HUES48 (cell line): ENCODE measurements at regions not wholly inside any gene's neighbourhood (a gene's known extent, or its start where the extent isn't known, plus 50 kb on each side); places are given as distances from the start of the nearest gene placed in this dataset.
"Not testable (repeated sequence)": the region's sequence is repeated elsewhere in the genome, so short reads cannot be mapped to it uniquely, and the experiment has no call there.

ENCODE experiments used
- H3K27ac ChIP-seq: one replicate; pipeline ENCODE4 v1.7.0; 2013; ENCODE audit warnings: low read depth, low read length, inconsistent platforms
- H3K27me3 ChIP-seq: 2 replicates; pipeline ENCODE4 v1.6.1; 2013; ENCODE audit warnings: mild to moderate bottlenecking, low read length; ENCODE audit not compliant: control insufficient read depth, insufficient read depth
- H3K36me3 ChIP-seq: 2 replicates; pipeline ENCODE4 v1.6.1; 2013; ENCODE audit warnings: low read length; ENCODE audit not compliant: control insufficient read depth, insufficient read depth
- H3K4me1 ChIP-seq: 2 replicates; pipeline ENCODE4 v1.6.1; 2013; ENCODE audit warnings: mild to moderate bottlenecking, low read length; ENCODE audit not compliant: control insufficient read depth, insufficient read depth
- H3K4me3 ChIP-seq: 2 replicates; pipeline ENCODE4 v1.5.1; 2013; ENCODE audit warnings: mild to moderate bottlenecking, low read depth, low read length
- H3K9ac ChIP-seq: 2 replicates; pipeline ENCODE4 v1.6.1; 2013; ENCODE audit warnings: mild to moderate bottlenecking, low read depth, low read length, moderate library complexity
- H3K9me3 ChIP-seq: 2 replicates; pipeline ENCODE4 v1.6.1; 2013; ENCODE audit warnings: low read length; ENCODE audit not compliant: control insufficient read depth, insufficient read depth

DNA sequence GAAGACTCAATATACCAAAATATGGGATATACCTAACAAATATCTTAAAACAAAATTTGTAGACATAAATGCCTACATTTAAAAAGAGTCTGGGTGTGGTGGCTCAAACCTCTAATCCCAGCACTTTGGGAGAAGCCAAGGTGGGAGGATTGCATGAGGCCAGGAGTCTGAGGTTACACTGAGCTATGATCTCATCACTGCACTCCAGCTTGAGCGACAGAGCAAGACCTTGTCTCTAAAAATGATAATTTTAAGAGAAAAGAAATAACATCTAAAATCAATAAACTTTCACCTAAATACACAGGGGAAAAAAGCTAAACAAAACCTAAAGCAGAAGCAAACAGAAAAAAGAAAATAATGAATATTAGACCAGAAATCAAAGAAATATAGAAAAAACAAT, 102.7 kb upstream of the PBX1 start:
- Histone ChIP-seq H3K4me3 (no peak overlapping the region), H3K9me3 (no peaks in the 10 kb centered on the region), H3K9ac (no peak overlapping the region), H3K4me1 (no peaks in the 10 kb centered on the region), H3K27ac (no peak overlapping the region), H3K36me3 (no peaks in the 10 kb centered on the region), H3K27me3 (no peaks in the 10 kb centered on the region)

DNA sequence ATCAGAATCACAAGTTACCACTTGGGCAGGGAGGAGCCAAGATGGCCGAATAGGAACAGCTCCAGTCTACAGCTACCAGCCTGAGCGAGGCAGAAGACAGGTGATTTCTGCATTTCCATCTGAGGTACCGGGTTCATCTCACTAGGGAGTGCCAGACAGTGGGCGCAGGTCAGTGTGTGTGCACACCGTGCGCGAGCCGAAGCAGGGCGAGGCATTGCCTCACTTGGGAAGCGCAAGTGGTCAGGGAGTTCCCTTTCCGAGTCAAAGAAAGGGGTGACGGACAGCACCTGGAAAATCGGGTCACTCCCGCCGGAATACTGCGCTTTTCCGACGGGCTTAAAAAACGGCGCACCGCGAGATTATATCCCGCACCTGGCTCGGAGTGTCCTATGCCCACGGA, 99.8 kb upstream of the PBX1 start:
- not testable (repeated sequence) for H3K27ac ChIP-seq, H3K4me1 ChIP-seq, H3K9ac ChIP-seq, H3K36me3 ChIP-seq, H3K9me3 ChIP-seq, H3K27me3 ChIP-seq, H3K4me3 ChIP-seq

DNA sequence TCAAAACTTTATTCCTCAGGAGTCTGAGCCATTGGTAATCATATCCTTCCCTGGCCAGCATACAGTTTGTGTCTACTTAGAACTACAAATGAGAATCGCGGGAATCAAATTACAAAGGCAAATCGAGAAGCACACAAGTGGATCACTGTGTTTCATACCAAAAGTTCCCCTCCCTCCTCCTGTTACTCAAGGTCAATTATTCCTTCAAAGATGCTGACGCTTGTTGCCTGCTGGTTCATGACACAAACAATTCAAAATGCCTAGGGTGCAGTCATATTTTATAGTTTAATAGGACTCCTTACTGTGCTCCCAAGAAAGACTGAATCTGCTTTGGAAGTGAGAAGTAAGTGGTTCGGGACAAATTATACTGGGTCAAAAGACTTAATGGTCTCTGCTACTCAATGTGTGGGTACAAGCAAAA, 93.0 kb upstream of the PBX1 start:
- no peak overlapping the region for H3K4me3 ChIP-seq
- H3K4me1 ChIP-seq: no peaks in the 10 kb centered on the region
- no peaks in the 10 kb centered on the region for H3K9me3 ChIP-seq
- H3K27ac ChIP-seq: no peak overlapping the region
- no peaks in the 10 kb centered on the region for H3K36me3 ChIP-seq
- no peaks in the 10 kb centered on the region for H3K27me3 ChIP-seq
- no peak overlapping the region for H3K9ac ChIP-seq

DNA sequence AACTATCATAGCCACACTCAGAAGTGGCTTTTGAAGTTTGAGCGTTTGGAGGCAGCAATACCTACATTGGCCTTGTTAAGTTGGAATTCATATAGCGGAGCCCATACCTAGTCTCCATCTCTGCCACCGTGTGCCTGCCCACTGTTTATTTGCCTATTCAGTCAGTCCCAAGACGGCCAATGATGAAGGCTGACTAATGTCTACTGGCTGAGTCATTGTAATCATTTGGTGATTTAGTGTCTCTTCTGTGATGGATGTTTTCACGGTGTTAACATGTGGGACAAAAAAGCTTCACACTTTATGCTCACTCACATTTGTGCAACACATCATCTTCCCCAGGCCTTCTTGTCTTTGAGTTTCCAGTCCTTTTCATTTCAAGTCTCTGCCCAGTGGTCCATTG, 92.6 kb upstream of the PBX1 start:
- no peak overlapping the region for H3K9ac ChIP-seq
- H3K27ac ChIP-seq: no peak overlapping the region
- no peak overlapping the region for H3K4me3 ChIP-seq
- no peaks in the 10 kb centered on the region for H3K36me3 ChIP-seq
- H3K9me3 ChIP-seq: no peaks in the 10 kb centered on the region
- H3K4me1 ChIP-seq: no peaks in the 10 kb centered on the region
- H3K27me3 ChIP-seq: no peaks in the 10 kb centered on the region

DNA sequence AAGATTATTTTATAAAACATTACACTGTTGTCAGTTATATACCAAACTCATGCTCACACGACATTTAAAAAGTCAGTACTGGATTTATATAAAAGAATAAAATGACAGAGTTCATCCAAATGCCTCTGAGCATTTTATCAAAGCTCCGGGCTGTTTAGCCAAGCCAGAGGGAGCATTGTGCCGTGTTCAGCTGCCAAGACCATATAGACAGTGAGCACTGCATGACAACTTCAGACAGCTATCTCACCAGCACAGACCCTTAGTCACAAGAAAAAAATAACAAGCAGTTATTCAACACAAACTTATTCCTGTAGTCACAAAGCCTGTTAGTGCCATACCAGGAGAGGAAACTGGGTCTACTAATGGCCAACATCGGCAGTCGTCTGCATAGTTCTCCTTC, 88.0 kb upstream of the PBX1 start:
- Histone ChIP-seq H3K4me1 (no peaks in the 10 kb centered on the region), H3K36me3 (no peaks in the 10 kb centered on the region), H3K27ac (no peak overlapping the region), H3K27me3 (no peaks in the 10 kb centered on the region), H3K4me3 (no peak overlapping the region), H3K9ac (no peak overlapping the region), H3K9me3 (no peaks in the 10 kb centered on the region)

DNA sequence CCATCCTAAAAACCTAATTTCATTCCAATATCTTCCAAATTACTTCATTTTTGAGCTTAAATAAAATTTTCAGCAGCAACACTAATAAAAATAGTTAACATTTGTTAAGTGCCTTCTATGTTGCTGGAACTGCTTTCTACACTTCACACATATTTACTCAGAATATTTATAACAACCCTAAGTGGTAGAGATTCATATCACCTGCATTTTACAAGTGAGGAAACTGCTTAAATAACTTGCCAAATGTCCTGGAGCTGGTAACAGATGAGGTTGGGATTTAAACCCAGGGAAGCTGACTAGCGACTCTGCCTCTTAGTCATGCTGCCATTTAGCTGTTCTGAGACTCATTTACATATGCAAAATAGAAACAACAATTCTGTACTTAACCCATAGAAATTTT, 86.1 kb upstream of the PBX1 start:
- Histone ChIP-seq H3K36me3 (no peaks in the 10 kb centered on the region), H3K4me3 (no peak overlapping the region), H3K4me1 (peaks cover 5% of the 10 kb centered on the region), H3K9ac (no peak overlapping the region), H3K27me3 (no peaks in the 10 kb centered on the region), H3K9me3 (no peaks in the 10 kb centered on the region), H3K27ac (no peak overlapping the region)

DNA sequence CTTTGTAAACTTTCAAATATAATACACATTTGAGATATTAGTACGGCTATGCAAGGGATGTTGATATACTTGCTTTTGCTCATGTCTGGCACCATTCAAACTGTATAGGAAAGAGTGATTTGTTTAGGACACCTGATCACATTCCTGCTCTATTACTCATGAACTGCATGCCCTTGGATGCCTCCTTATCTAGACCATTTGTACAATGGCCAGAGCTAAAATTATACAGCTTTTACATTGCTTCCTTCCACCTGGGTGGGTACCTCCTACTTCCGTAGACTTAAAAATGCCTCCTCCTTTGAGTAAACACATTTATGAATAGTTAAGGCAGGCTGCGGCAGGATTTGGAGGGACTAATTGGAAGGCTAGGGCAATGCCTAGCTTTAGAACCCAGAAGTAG, 85.4 kb upstream of the PBX1 start:
- Histone ChIP-seq H3K4me3 (no peak overlapping the region), H3K9me3 (no peaks in the 10 kb centered on the region), H3K36me3 (no peaks in the 10 kb centered on the region), H3K27ac (no peak overlapping the region), H3K9ac (no peak overlapping the region), H3K27me3 (no peaks in the 10 kb centered on the region), H3K4me1 (peaks cover 7% of the 10 kb centered on the region)

DNA sequence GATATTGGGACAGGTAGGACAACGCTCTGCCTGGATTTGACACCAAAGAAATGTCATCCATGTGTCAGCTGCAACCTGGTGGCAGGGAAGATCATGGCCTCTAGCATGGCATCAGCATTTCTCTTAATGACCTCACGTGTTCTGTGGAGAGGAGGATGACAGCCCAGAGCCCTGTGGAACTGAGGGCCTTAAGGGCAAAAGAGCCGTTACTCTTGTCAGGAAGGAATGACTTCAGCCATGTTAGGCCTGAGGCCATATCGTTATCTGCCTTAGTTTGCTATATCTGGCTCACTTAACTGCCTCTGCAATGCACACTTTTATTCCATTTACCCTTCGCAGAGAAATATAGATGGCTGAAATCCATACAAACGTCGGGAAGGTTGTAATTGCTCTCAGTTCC, 83.2 kb upstream of the PBX1 start:
- Histone ChIP-seq H3K27ac (no peak overlapping the region), H3K4me3 (no peak overlapping the region), H3K36me3 (no peaks in the 10 kb centered on the region), H3K4me1 (peaks cover 7% of the 10 kb centered on the region), H3K9ac (no peak overlapping the region), H3K9me3 (no peaks in the 10 kb centered on the region), H3K27me3 (no peaks in the 10 kb centered on the region)

DNA sequence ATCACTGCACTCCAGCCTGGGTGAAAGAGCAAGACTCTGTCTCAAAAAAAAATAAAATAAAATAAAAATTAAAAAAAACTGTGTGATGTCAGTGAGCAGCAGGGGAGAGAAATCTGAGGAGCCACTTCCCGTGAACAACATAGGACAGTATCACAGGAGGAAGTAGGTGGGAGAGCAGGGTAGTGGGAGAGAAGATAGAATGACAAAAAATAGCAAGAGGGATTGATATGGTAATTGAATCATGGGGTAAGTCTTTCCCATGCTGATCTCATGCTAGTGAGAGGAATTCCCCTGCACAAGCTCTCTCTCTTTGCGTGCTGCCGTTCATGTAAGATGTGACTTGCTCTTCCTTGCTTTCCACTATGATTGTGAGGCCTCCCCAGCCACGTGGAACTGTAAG, 81.6 kb upstream of the PBX1 start:
- Histone ChIP-seq H3K9me3 (no peaks in the 10 kb centered on the region), H3K4me3 (no peak overlapping the region), H3K27ac (peak overlapping the region; percentile 16), H3K4me1 (peaks cover 7% of the 10 kb centered on the region), H3K36me3 (no peaks in the 10 kb centered on the region), H3K27me3 (no peaks in the 10 kb centered on the region), H3K9ac (no peak overlapping the region)

DNA sequence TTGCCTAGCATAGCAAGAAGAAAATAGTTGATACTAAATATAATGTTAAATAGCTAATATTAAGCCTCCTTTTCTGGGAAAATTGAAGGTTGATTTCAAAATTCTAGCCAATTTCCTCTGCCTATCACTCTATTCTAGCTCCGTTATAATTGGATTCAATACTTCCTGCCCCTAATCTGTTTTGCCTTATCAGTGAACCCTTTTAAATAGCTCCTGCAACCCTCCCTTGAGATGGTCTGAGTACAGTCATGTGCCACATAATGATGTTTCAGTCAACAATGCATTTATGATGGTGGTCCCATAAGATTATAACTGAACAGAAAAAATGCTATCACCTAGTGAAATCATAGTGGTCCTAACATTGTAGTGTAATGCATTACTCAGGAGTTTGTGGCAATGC, 79.7 kb upstream of the PBX1 start:
- Histone ChIP-seq H3K9me3 (no peaks in the 10 kb centered on the region), H3K27ac (no peak overlapping the region), H3K4me1 (peaks cover 7% of the 10 kb centered on the region), H3K9ac (no peak overlapping the region), H3K36me3 (no peaks in the 10 kb centered on the region), H3K4me3 (no peak overlapping the region), H3K27me3 (no peaks in the 10 kb centered on the region)

DNA sequence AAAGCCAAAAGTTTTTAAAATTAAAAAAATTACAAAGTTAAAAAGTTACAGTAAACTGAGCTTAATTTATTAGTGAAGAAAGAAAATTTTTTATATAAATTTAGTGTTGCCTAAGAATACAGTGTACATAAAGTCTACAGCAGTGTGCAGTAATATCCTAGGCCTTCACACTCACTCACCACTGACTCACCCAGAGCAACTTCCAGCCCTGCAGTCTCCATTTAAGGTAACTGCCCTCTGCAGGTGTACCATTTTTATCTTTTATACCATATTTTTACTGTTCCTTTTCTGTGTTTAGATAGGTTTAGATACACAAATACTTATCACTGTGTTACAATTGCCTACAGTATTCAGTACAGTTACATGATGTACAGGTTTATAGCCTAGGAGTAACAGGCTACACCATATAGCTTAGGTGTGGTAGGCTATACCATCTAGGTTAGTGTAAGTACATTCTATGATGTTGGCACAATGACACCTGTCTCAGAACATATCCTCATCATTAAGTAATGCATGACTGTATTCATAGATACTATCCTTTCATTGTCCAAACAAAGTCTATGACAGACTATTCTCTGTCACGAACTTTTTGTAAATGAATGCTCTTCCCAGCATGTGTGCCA, 78.6 kb upstream of the PBX1 start:
- Histone ChIP-seq H3K9ac (no peak overlapping the region), H3K4me1 (peaks cover 14% of the 10 kb centered on the region), H3K9me3 (no peaks in the 10 kb centered on the region), H3K27ac (no peak overlapping the region), H3K4me3 (no peak overlapping the region), H3K27me3 (no peaks in the 10 kb centered on the region), H3K36me3 (no peaks in the 10 kb centered on the region)

DNA sequence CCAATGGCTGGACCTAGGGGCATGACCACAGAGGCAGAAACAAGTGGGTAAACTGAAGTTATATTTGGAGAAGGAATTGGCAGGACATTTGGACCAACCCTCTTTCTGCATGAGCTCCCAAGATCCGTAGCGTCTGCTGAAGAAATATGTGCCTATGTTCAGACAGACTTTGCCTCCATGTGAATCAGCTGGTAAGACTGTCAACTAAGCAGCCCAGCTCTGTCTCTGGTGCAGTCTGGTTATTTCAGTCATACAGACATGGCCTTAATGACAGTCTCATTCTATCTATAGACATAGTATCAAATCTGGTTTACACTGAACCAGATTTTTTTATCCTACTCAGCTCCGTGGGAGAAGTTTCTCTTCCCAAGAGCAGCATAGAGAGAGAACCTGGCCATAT, 63.1 kb upstream of the PBX1 start:
- Histone ChIP-seq H3K27me3 (no peaks in the 10 kb centered on the region), H3K27ac (no peak overlapping the region), H3K36me3 (no peaks in the 10 kb centered on the region), H3K9me3 (no peaks in the 10 kb centered on the region), H3K4me3 (no peak overlapping the region), H3K9ac (no peak overlapping the region), H3K4me1 (no peaks in the 10 kb centered on the region)
